Upper lobe of left lung (tissue), 4 donors: ENCODE measurements at regions not wholly inside any gene's neighbourhood (a gene's known extent, or its start where the extent isn't known, plus 50 kb on each side); places are given as distances from the start of the nearest gene placed in this dataset.

Experiments used
- CTCF ChIP-seq, 6 experiments: fragments of 450-650 bp in 4 of 6; fragments of 200-600 bp in 2 of 6; sonication (generic) in 2 of 6; IDR thresholded peaks; one replicate each; pipeline ENCODE4 v1.5.1; 2016 to 2019; ENCODE audit warnings: antibody characterized with exemption in 6 of 6
- EP300 ChIP-seq, 4 donors: sonication (generic); formaldehyde crosslinking; IDR thresholded peaks; one replicate each; pipeline ENCODE4 v1.5.1; 2017; ENCODE audit warnings: antibody characterized with exemption in 4 of 4, control low read depth in 2 of 4

DNA sequence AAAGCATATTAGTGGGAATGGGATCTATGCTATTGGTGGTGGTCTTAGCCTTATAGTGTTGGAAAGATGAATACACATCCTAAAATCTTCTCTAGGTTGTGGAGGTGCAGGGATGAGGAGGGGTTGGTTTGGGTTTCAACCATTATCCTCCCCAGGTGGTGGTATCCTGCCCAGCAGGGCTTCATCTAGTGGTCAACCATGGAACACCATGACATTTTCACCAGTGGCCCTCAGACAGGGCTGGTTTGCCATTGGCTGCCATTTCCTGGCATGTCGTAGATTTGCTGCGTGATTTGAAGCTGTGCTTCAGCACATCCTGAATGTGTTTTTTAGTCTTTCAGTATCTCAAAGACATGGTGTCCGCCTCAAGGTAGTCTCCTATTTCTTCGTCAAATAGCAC lies 391.2 kb upstream of the HNRNPA3 start:
- TF ChIP-seq EP300 (IDR thresholded peaks at IDR 0.05) (no peak), CTCF (IDR thresholded peaks at IDR 0.05) (no peak)
